Liver (tissue), 8 donors: ENCODE measurements at regions not wholly inside any gene's neighbourhood (a gene's known extent, or its start where the extent isn't known, plus 50 kb on each side); places are given as distances from the start of the nearest gene placed in this dataset.

ENCODE experiments used
- DNase-seq: peaks from one replicate; pipeline ENCODE4 v3.0.0-alpha.2; 2017; ENCODE audit warnings: low spot score
- H3K27ac ChIP-seq, 2 donors: one replicate each; pipeline ENCODE4 v1.7.0; 2013; ENCODE audit warnings: inconsistent platforms in 2 of 2, low read length in 2 of 2, control low read depth in 1 of 2, low read depth in 1 of 2, mild to moderate bottlenecking in 1 of 2
- H3K27me3 ChIP-seq, 4 donors: one replicate each; pipeline versions ENCODE4 v1.6.1 to v1.7.0; 2013; ENCODE audit warnings: low read length in 3 of 4, inconsistent platforms in 1 of 4, mild to moderate bottlenecking in 1 of 4, moderate library complexity in 1 of 4; ENCODE audit not compliant: control insufficient read depth in 4 of 4, insufficient read depth in 4 of 4
- H3K36me3 ChIP-seq, 4 donors: one replicate each; pipeline versions ENCODE4 v1.6.1 to v1.7.0; 2013; ENCODE audit warnings: low read length in 3 of 4, mild to moderate bottlenecking in 3 of 4, low read depth in 1 of 4, moderate library complexity in 1 of 4; ENCODE audit not compliant: control insufficient read depth in 4 of 4, insufficient read depth in 3 of 4
- H3K4me1 ChIP-seq, 4 donors: one replicate each; pipeline versions ENCODE4 v1.6.1 to v1.7.0; 2013; ENCODE audit warnings: low read length in 3 of 4, mild to moderate bottlenecking in 3 of 4, moderate library complexity in 1 of 4; ENCODE audit not compliant: control insufficient read depth in 4 of 4, insufficient read depth in 4 of 4
- H3K4me3 ChIP-seq, 3 donors: one replicate each; pipeline versions ENCODE4 v1.6.1 to v1.7.0; 2013; ENCODE audit warnings: low read length in 3 of 3, control low read depth in 1 of 3, low read depth in 1 of 3, mild to moderate bottlenecking in 1 of 3
- H3K9ac ChIP-seq, 2 donors: one replicate each; pipeline ENCODE4 v1.7.0; 2013; ENCODE audit warnings: low read length in 2 of 2, mild to moderate bottlenecking in 2 of 2, moderate library complexity in 2 of 2, control low read depth in 1 of 2, low read depth in 1 of 2
- H3K9me3 ChIP-seq, 4 donors: one replicate each; pipeline versions ENCODE4 v1.6.1 to v1.7.0; 2013; ENCODE audit warnings: low read length in 3 of 4; ENCODE audit not compliant: control insufficient read depth in 4 of 4
- ATF3 ChIP-seq: IDR thresholded peaks from 2 replicates; pipeline ENCODE4 v1.6.1; 2016; ENCODE audit warnings: antibody characterized with exemption
- CTCF ChIP-seq: fragments of 150-350 bp; IDR thresholded peaks from 2 replicates; pipeline ENCODE4 v1.5.1; 2017; ENCODE audit warnings: improper control_type of control experiment, low read depth, low read length; ENCODE audit not compliant: missing input control
- EGR1 ChIP-seq, 2 donors: IDR thresholded peaks; 2 replicates each; pipeline ENCODE4 v1.6.1; 2016 to 2018; ENCODE audit warnings: antibody characterized with exemption in 2 of 2, low read depth in 2 of 2
- FOXA1 ChIP-seq: IDR thresholded peaks from 2 replicates; pipeline ENCODE4 v1.6.1; 2016; ENCODE audit warnings: antibody characterized with exemption
- FOXA2 ChIP-seq: IDR thresholded peaks from 2 replicates; pipeline ENCODE4 v1.6.1; 2016; ENCODE audit warnings: antibody characterized with exemption
- GABPA ChIP-seq, 2 donors: IDR thresholded peaks in 1 of 2; conservative IDR thresholded peaks in 1 of 2; 2 replicates each; pipeline ENCODE4 v1.6.1; 2016; ENCODE audit warnings: antibody characterized with exemption in 2 of 2, mild to moderate bottlenecking in 1 of 2, moderate library complexity in 1 of 2
- HNF4A ChIP-seq, 2 donors: conservative IDR thresholded peaks; 2 replicates each; pipeline ENCODE4 v1.6.1; 2016; ENCODE audit warnings: antibody characterized with exemption in 2 of 2, mild to moderate bottlenecking in 2 of 2
- HNF4G ChIP-seq: IDR thresholded peaks from 2 replicates; pipeline ENCODE4 v1.6.1; 2016; ENCODE audit warnings: antibody characterized with exemption
- JUND ChIP-seq, 2 donors: IDR thresholded peaks; 2 replicates each; pipeline ENCODE4 v1.6.1; 2016; ENCODE audit warnings: antibody characterized with exemption in 2 of 2
- NR2F2 ChIP-seq: IDR thresholded peaks from 2 replicates; pipeline ENCODE4 v1.6.1; 2016; ENCODE audit warnings: antibody characterized with exemption
- RAD21 ChIP-seq, 2 donors: IDR thresholded peaks; 2 replicates each; pipeline ENCODE4 v1.6.1; 2016; ENCODE audit warnings: antibody characterized with exemption in 2 of 2, mild to moderate bottlenecking in 2 of 2
- REST ChIP-seq: IDR thresholded peaks from 2 replicates; pipeline ENCODE4 v1.6.1; 2016; ENCODE audit warnings: antibody characterized with exemption, mild to moderate bottlenecking
- RXRA ChIP-seq, 2 donors: IDR thresholded peaks; 2 replicates each; pipeline ENCODE4 v1.6.1; 2017 to 2018; ENCODE audit warnings: antibody characterized with exemption in 2 of 2, mild to moderate bottlenecking in 1 of 2
- SP1 ChIP-seq: IDR thresholded peaks from 2 replicates; pipeline ENCODE4 v1.6.1; 2018; ENCODE audit warnings: antibody characterized with exemption, mild to moderate bottlenecking
- TAF1 ChIP-seq: conservative IDR thresholded peaks from 2 replicates; pipeline ENCODE4 v1.6.1; 2016; ENCODE audit warnings: antibody characterized with exemption, mild to moderate bottlenecking
- YY1 ChIP-seq: IDR thresholded peaks from 2 replicates; pipeline ENCODE4 v1.6.1; 2016; ENCODE audit warnings: antibody characterized with exemption, mild to moderate bottlenecking
- ZBTB33 ChIP-seq: IDR thresholded peaks from 2 replicates; pipeline ENCODE4 v1.6.1; 2016; ENCODE audit warnings: antibody characterized with exemption
- WGBS: extraction: QIAGEN DNeasy Blood & Tissue Kit; methylation state at CpG from one replicate; pipeline ENCODE4 v1.1.7; 2013; 5-methylcytosine and 5-hydroxymethylcytosine counted together
- TF ChIP-seq, protein P1 (sequence below): IDR thresholded peaks from 2 replicates; pipeline ENCODE4 v1.6.1; 2016; ENCODE audit warnings: antibody characterized with exemption
- donor health status: healthy.
- donor health status: healthy.
- donor health status: healthy.
- donor health status: healthy.
- donor health status: healthy.

- Histone ChIP-seq H3K27me3 (no peaks in the 10 kb centered on the region), H3K9me3 (no peaks in the 10 kb centered on the region), H3K9ac (no peak overlapping the region), H3K27ac (no peak overlapping the region), H3K4me1 (peaks cover 0 to 6% (median 1%) of the 10 kb centered on the region in 4 donors), H3K4me3 (no peak overlapping the region), H3K36me3 (no peaks in the 10 kb centered on the region)
- WGBS = 39% methylated on average over 1 of the region's 1 CpG
- no peak for DNase-seq
- TF ChIP-seq EGR1 (IDR thresholded peaks at IDR 0.05; ENCODE audit: low read depth in 2 of 2) (no peak), ATF3 (peak; percentile 60), REST (no peak), RAD21 (IDR thresholded peaks at IDR 0.05) (no peak)
Observed at GRCh38 chr9:81225596-81225995, 463.8 kb downstream of the TLE1 start.

- DNase-seq = no peak
- H3K4me3 ChIP-seq = no peak overlapping the region
- WGBS = 67% methylated on average over 8 of the region's 8 CpGs
- no peaks in the 10 kb centered on the region for H3K27me3 ChIP-seq
- no peak for TF ChIP-seq RAD21 (IDR thresholded peaks at IDR 0.05)
- no peak for TF ChIP-seq JUND (IDR thresholded peaks at IDR 0.05)
- no peak for TF ChIP-seq ATF3
- TF ChIP-seq GABPA (IDR thresholded peaks at IDR 0.05 in 1 of 2, conservative IDR thresholded peaks at IDR 0.05 in 1 of 2) = no peak
- TF ChIP-seq ZBTB33 = no peak
- TF ChIP-seq RXRA (IDR thresholded peaks at IDR 0.05) = no peak
- no peak for TF ChIP-seq HNF4G
- no peak for TF ChIP-seq FOXA2
- no peak for TF ChIP-seq TAF1
- TF ChIP-seq YY1 = no peak
- TF ChIP-seq CTCF = no peak
- TF ChIP-seq EGR1 (IDR thresholded peaks at IDR 0.05; ENCODE audit: low read depth in 2 of 2) = no peak
- TF ChIP-seq FOXA1 = no peak
- TF ChIP-seq, protein P1, sequence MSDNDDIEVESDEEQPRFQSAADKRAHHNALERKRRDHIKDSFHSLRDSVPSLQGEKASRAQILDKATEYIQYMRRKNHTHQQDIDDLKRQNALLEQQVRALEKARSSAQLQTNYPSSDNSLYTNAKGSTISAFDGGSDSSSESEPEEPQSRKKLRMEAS = no peak
- TF ChIP-seq NR2F2 = no peak
- no peak for TF ChIP-seq REST
- no peak for TF ChIP-seq SP1
- TF ChIP-seq HNF4A (conservative IDR thresholded peaks at IDR 0.05) = no peak
- H3K36me3 ChIP-seq = no peaks in the 10 kb centered on the region
- H3K9me3 ChIP-seq = no peaks in the 10 kb centered on the region
- no peak overlapping the region for H3K27ac ChIP-seq
- H3K9ac ChIP-seq = no peak overlapping the region
- H3K4me1 ChIP-seq = peaks cover 0 to 6% (median 1%) of the 10 kb centered on the region in 4 donors
Observed at GRCh38 chr9:81224166-81225081, 464.9 kb downstream of the TLE1 start.
